ENCODE measurements at regions not wholly inside any gene's neighbourhood (a gene's known extent, or its start where the extent isn't known, plus 50 kb on each side); places are given as distances from the start of the nearest gene placed in this dataset.

- Histone ChIP-seq H3F3A (replicated peaks; ENCODE audit: insufficient read depth) (no peaks in the 10 kb centered on the region), H3K9ac (no peak overlapping the region), H3K4me3 (ENCODE audit: low read depth in 2 of 2, low read length in 1 of 2) (no peak overlapping the region), H2AFZ (ENCODE audit: low read depth) (no peak overlapping the region), H3K27ac (ENCODE audit: low read depth in 2 of 2, low read length in 1 of 2) (no peak overlapping the region), H3K4me2 (no peak overlapping the region), H3K27me3 (ENCODE audit: insufficient read depth) (no peaks in the 10 kb centered on the region), H3K79me2 (ENCODE audit: insufficient read depth) (no peaks in the 10 kb centered on the region), H4K20me1 (ENCODE audit: insufficient read depth) (no peaks in the 10 kb centered on the region), H3K9me2 (no peaks in the 10 kb centered on the region), H3K36me3 (replicated peaks in 1 of 2; ENCODE audit: control insufficient read depth in 1 of 2, insufficient read depth in 2 of 2, low read length in 1 of 2) (no peaks in the 10 kb centered on the region), H3K9me3 (no peaks in the 10 kb centered on the region), H3K4me1 (ENCODE audit: control insufficient read depth in 1 of 2, insufficient read depth in 2 of 2, low read depth in 1 of 2, low read length in 1 of 2) (no peaks in the 10 kb centered on the region)
- TF ChIP-seq NRF1 (IDR thresholded peaks at IDR 0.05; ENCODE audit: low read depth, low read length) (no peak), CTCF (IDR thresholded peaks at IDR 0.05) (no peak), JUND (IDR thresholded peaks at IDR 0.05) (no peak), MAX (IDR thresholded peaks at IDR 0.05; ENCODE audit: low read depth) (no peak), SIN3A (IDR thresholded peaks at IDR 0.05; ENCODE audit: borderline replicate concordance, low read depth, low read length) (no peak), RFX5 (IDR thresholded peaks at IDR 0.05; ENCODE audit: low read length) (no peak), YY1 (IDR thresholded peaks at IDR 0.05; ENCODE audit: low read depth) (no peak), RAD21 (IDR thresholded peaks at IDR 0.05; ENCODE audit: low read length) (no peak), MEF2A (IDR thresholded peaks at IDR 0.05; ENCODE audit: borderline replicate concordance, low read depth) (no peak), IRF3 (IDR thresholded peaks at IDR 0.05; ENCODE audit: low read depth, low read length) (no peak), RXRA (IDR thresholded peaks at IDR 0.05; ENCODE audit: borderline replicate concordance, low read depth) (no peak), PBX3 (IDR thresholded peaks at IDR 0.05) (no peak), TEAD4 (IDR thresholded peaks at IDR 0.05; ENCODE audit: borderline replicate concordance, insufficient read depth) (no peak), ZBTB33 (IDR thresholded peaks at IDR 0.05; ENCODE audit: borderline replicate concordance, low read depth) (no peak), FOXJ3 (CRISPR knock-in tag; IDR thresholded peaks at IDR 0.05) (no peak), FOXM1 (IDR thresholded peaks at IDR 0.05; ENCODE audit: low read depth) (no peak), ELF1 (IDR thresholded peaks at IDR 0.05) (no peak), TAF1 (IDR thresholded peaks at IDR 0.05; ENCODE audit: borderline replicate concordance, low read depth, low read length) (no peak), MXI1 (IDR thresholded peaks at IDR 0.05; ENCODE audit: low read depth, low read length) (no peak)
- 54% methylated on average over 3 of the region's 3 CpGs for whole genome bisulfite sequencing (ENCODE audit: low lambda C conversion rate)
- no peak for DNase-seq
- ChIA-PET CTCF (interaction anchor here (1.1 kb wide), 1 partner anchor 19 kb away, joined by 3 read pairs; no protein-coding TSS in a partner anchor), POLR2A (no interaction called here)
Measured at GRCh38 chr9:73919712-73920111, 577.4 kb upstream of the RORB start.

Measured in SK-N-SH (cell line).